A549 (cell line): ENCODE measurements at regions not wholly inside any gene's neighbourhood (a gene's known extent, or its start where the extent isn't known, plus 50 kb on each side); places are given as distances from the start of the nearest gene placed in this dataset.

Experiments
- FOXS1 ChIP-seq: fragments of 250-450 bp; sonication (Bioruptor Pico); IDR thresholded peaks from 2 replicates; pipeline ENCODE4 v1.5.0; 2020; ENCODE audit warnings: mild to moderate bottlenecking, moderate library complexity
- HEYL ChIP-seq: fragments of 250-450 bp; sonication (Bioruptor Pico); IDR thresholded peaks from 2 replicates; pipeline ENCODE4 v1.8.0; 2021; ENCODE audit warnings: mild to moderate bottlenecking, moderate library complexity
- HOXB13 ChIP-seq: fragments of 250-450 bp; sonication (Bioruptor Pico); IDR thresholded peaks from 2 replicates; pipeline ENCODE4 v1.5.0; 2020; ENCODE audit warnings: low read depth, mild to moderate bottlenecking, moderate library complexity
- MAFK ChIP-seq: fragments of 450-650 bp; IDR thresholded peaks from 2 replicates; pipeline ENCODE4 v1.6.1; 2014; ENCODE audit not compliant: partially characterized antibody
- ZC3H11A ChIP-seq: fragments of 450-650 bp; IDR thresholded peaks from 2 replicates; pipeline ENCODE4 v1.6.1; 2014; ENCODE audit warnings: antibody characterized with exemption, mild to moderate bottlenecking
- small RNA-seq, 6 experiments: library from RNA; depleted of rRNA; stranded (forward); fragments of <200 nt; gene quantifications; one replicate each; pipeline ENCODE3, GENCODE V24; 2012
- TF ChIP-seq, protein P1 (sequence below): fragments of 150-350 bp; IDR thresholded peaks from 2 replicates; pipeline ENCODE4 v1.6.1; 2014; ENCODE audit warnings: low read depth, mild to moderate bottlenecking, low read length
- TF ChIP-seq, protein P2 (sequence below): IDR thresholded peaks from 2 replicates; pipeline ENCODE4 v1.6.1; 2012
- TF ChIP-seq, protein P3 (sequence below): fragments of 250-450 bp; sonication (Bioruptor Pico); IDR thresholded peaks from 2 replicates; pipeline ENCODE4 v1.5.0; 2021; ENCODE audit warnings: mild to moderate bottlenecking, moderate library complexity, borderline replicate concordance

DNA sequence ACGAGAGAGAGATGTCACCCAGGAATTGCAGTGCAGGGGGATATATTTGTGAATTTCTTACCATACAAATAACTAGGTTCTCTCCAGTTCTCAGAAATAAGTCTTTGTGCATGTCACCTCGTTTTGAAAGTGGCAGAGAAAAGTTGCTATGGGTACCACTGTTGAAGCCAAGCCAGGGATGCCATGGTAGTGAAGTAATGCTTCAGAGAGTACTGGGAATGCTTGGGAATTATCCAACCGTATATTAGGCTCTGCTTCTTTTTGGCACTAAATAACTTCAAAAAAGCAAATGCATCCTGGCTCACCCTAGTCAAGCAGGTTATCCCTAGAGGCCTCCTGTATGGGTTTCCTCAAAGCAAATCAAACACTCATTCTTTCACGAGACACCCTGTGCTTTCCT, 50.7 kb upstream of the DDX18 start (continued):
- TF ChIP-seq, protein P1, sequence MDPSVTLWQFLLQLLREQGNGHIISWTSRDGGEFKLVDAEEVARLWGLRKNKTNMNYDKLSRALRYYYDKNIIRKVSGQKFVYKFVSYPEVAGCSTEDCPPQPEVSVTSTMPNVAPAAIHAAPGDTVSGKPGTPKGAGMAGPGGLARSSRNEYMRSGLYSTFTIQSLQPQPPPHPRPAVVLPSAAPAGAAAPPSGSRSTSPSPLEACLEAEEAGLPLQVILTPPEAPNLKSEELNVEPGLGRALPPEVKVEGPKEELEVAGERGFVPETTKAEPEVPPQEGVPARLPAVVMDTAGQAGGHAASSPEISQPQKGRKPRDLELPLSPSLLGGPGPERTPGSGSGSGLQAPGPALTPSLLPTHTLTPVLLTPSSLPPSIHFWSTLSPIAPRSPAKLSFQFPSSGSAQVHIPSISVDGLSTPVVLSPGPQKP, result no peak
- TF ChIP-seq HEYL (CRISPR knock-in tag) (no peak), MAFK (no peak), HOXB13 (CRISPR knock-in tag) (no peak), FOXS1 (CRISPR knock-in tag) (no peak), ZC3H11A (no peak)
- TF ChIP-seq, protein P2, sequence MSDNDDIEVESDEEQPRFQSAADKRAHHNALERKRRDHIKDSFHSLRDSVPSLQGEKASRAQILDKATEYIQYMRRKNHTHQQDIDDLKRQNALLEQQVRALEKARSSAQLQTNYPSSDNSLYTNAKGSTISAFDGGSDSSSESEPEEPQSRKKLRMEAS, result no peak
- TF ChIP-seq, protein P3, sequence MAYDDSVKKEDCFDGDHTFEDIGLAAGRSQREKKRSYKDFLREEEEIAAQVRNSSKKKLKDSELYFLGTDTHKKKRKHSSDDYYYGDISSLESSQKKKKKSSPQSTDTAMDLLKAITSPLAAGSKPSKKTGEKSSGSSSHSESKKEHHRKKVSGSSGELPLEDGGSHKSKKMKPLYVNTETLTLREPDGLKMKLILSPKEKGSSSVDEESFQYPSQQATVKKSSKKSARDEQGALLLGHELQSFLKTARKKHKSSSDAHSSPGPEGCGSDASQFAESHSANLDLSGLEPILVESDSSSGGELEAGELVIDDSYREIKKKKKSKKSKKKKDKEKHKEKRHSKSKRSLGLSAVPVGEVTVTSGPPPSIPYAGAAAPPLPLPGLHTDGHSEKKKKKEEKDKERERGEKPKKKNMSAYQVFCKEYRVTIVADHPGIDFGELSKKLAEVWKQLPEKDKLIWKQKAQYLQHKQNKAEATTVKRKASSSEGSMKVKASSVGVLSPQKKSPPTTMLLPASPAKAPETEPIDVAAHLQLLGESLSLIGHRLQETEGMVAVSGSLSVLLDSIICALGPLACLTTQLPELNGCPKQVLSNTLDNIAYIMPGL (CRISPR knock-in tag), result no peak

Small RNAs in the stretch of these regions (small RNA-seq; reads per million reads assigned to genes)
- gene AC104408.1 (0 reads per million in 6 experiments), gene RNU7-190P (0 reads per million in 6 experiments)
